GM12872 (cell line): ENCODE measurements at regions not wholly inside any gene's neighbourhood (a gene's known extent, or its start where the extent isn't known, plus 50 kb on each side); places are given as distances from the start of the nearest gene placed in this dataset.

Experiments used
- TF ChIP-seq, protein P1 (sequence below): IDR thresholded peaks from 3 replicates; pipeline ENCODE4 v1.5.1; 2011; ENCODE audit warnings: low read depth, mild to moderate bottlenecking, low read length, moderate library complexity; ENCODE audit not compliant: insufficient read depth

DNA sequence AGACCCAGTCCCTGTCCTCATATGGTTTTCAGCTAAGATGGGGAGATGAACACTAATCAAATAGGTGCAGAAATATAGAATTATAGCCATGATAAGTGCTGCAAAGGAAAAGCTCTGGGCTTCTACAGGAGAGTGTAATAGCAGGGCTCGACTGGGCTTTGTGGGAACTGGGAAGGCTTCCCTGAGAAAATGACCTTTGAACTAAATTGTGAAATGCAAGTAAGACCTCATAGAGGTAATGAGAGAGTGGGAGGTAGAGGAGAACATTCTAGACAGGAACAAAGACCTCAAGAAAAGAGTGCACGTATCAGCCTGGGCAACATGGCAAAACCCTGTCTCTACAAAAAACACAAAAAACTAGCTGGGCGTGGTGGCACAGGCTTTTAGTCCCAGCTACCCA lies 231.6 kb downstream of the ABHD5 start:
- TF ChIP-seq, protein P1, sequence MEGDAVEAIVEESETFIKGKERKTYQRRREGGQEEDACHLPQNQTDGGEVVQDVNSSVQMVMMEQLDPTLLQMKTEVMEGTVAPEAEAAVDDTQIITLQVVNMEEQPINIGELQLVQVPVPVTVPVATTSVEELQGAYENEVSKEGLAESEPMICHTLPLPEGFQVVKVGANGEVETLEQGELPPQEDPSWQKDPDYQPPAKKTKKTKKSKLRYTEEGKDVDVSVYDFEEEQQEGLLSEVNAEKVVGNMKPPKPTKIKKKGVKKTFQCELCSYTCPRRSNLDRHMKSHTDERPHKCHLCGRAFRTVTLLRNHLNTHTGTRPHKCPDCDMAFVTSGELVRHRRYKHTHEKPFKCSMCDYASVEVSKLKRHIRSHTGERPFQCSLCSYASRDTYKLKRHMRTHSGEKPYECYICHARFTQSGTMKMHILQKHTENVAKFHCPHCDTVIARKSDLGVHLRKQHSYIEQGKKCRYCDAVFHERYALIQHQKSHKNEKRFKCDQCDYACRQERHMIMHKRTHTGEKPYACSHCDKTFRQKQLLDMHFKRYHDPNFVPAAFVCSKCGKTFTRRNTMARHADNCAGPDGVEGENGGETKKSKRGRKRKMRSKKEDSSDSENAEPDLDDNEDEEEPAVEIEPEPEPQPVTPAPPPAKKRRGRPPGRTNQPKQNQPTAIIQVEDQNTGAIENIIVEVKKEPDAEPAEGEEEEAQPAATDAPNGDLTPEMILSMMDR, result no peak

DNA sequence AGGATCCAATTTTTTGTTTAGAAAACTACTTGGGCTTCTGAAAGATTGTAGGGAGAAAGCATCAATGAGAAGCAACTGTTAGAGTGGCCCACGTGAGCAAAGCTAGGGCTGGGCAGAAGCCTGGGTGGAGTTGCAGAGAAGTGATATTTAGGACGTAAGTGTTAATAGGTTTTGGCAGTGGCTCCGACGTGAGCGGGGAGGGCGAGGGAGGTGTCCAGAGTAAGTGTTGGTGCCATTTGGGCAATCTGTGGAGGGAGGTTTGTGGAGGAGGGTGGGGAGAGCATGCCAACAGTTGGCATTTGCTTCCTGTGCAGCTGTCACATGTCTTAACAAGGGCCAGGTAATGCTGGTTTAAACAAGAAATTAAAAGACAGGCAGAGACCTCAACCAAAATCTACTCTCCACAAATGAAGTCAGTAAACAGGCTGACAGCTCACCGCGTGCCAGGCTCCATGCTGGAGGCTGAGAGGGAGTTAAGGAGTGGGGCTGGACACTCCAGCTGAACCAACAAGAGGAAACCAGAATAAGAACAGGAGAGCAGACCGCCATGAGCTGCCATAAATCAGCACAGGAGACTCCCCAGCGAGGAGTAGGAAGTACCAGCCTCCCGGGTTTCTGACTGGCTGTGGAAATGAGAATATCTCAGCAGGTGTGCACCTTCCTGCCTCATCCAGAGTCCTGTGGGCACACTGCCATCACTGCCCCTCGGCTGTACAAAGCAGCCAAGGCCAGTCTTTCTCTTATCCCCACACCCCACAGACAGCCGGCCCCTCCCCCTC lies 232.6 kb downstream of the ABHD5 start:
- TF ChIP-seq, protein P1, result no peak

DNA sequence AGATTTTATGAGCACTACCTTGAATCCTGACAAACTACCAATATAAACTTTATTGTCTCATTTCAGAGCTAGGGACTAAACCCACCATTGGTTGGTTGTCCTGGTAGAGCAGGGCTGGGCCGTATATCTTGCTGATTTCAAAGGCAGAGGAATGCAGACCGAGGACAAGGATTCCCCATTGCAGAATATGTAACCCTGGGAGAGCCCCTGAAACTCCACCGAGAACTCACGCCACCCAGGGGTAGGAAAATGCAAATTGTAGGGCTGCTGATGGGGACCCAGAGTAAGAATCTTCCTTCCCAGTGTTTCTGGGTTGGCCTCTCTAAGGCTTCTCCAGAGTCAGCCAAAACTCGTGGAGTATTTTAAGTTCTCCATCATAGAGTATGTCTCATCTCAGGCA lies 235.3 kb downstream of the ABHD5 start:
- TF ChIP-seq, protein P1, result no peak

DNA sequence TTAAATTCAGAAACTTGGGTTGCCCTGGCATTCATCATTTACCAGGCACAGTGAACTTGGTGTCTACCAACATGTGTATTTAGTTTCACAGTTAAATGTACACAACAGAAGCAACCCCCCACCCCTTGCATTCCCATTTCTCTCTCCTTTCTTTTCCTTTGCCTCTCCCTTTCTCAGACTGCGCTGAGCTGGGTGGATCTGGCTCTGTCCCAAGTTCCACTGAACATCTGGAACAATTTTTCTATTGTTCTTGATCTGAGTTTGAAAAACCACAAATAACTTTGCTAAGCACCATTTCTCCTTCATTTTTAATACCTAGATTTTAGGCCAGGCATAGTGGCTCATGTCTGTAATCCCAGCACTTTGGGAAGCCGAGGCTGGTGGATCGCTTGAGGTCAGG lies 242.2 kb downstream of the ABHD5 start:
- TF ChIP-seq, protein P1, result no peak

DNA sequence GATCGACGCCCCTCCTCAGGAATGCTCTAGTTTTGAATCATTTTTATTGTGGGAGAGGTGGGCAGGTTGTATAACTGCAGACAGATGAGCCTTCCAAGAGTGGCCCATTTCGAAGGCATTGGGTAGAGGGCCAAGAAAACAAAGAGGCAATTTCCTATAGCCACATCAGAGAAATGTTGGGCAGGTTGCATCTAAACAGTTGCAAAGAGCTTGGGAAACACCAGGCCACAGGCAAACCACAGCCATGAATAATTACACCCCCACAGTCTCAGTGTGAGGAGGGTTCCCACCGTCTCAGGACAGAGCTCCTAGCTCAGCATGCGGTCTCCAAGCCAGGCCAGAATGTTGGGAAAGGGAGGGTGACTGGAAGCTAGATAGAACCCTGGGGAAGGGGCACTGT lies 257.3 kb downstream of the ABHD5 start:
- TF ChIP-seq, protein P1, result no peak

DNA sequence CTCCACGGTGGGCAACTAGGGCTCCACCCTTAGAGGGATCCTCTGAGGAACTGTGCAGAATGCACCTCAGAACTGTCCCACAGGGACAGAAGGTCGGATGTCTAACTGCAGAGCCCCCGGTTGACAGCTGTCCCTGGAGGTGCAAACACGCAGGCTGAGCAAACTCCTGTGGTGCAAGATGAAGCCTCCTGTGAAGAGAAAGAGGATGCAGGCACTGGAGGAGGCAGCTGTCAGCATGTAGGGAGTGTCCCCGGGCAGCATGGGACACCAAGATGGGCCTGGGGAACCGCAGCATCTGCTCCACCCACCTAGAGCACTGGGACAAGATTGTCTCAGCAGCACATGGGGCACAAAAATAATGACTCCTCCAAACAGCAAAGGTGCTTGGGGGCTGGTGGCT lies 258.9 kb downstream of the ABHD5 start:
- TF ChIP-seq, protein P1, result no peak

DNA sequence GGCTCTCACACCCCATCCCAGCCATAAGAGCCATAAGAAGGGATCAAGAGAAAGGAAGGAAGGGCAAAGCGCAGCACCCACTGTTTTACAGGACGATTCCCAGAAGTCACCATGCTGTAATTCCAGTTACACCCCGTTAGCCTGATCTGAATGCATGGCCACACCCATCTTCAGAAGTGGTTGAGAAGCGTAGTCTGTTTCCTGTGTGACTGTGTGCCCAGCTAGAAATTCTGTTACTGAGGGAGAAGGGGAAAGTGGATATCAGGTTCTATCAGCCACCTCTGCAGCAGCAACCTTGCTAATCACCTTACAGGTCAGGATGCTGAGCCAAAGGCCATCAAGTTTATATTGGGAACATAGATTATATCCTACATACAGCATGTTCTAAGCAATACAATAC lies 260.0 kb downstream of the ABHD5 start:
- TF ChIP-seq, protein P1, result no peak

DNA sequence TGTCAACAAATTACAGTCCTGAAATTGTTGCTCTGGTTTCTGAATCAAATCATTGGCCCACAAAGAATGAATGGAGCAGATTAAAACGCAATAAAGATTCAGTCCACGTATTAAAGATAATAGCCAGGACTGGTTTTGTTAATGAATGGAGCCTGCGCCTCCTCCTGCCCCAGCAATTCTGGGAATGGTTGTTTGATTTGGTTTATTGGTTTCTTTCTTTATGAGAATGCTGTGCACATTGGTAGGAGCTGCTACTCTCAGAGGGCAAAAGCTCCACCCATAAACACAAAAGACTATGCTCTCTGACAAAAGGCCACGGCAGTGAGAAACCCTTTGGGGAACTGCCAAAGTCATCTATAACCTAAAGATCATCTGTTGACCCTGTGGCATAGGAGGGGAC lies 261.1 kb downstream of the ABHD5 start:
- TF ChIP-seq, protein P1, result no peak
